NCI-H2107 treated with DMSO at 0.1 percent for 48 hours (cell line): ENCODE measurements at regions not wholly inside any gene's neighbourhood (a gene's known extent, or its start where the extent isn't known, plus 50 kb on each side); places are given as distances from the start of the nearest gene placed in this dataset.

ENCODE experiments used
- DNase-seq: peaks from one replicate; lab custom pipeline; 2025; ENCODE audit not compliant: unreplicated experiment; lab: John Stamatoyannopoulos, UW

DNA sequence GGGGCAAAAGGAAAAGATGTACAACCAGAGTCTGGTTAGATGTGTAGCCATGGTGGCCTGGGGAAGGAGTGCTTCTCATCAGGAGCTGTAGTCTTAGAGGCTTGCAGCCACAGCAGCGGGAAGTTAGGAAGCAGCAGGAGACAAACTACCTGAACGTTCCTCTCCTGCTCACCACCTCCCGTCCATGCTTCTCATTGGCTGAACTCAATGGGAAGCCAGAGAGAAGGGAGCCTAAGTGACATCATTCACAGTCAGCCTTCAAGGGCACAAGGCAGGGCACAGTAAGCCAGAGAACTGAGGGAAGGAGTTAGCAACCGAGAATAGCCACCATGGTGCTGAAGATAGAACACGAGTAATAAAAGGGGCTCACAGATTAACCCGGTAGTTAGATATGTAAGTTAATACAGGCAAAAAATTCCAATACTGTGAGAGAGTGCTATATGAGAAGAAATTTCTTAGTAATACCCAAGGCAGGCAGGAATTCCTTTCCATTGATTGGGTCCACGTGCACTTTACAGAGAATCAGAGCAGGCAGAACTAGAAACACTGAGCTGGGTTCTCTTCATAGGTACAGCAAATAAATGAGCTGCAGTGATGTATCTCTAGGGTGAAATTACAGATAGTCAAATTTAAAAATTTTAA, 391.5 kb upstream of the DACH1 start:
- DNase-seq, result no peak

DNA sequence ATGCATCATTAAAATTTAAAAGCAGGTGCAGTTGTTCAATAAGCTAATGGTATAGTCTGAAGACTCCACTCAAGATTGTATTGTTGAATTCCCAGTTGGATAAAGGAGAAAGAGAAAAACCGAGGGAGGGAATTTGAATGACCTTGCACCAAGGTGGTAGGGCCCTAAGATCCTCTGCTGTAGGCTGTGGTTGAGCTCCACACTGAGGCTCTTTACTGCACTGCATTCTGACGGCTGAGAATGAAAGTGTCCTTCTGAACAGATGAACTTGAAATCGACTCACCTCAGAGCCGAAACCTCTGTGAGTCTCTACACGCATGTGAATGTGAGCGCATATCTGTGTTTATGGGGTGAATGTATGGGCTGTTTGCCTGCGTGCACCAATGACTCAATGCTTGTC, 388.9 kb upstream of the DACH1 start:
- peak; percentile 57 for DNase-seq

DNA sequence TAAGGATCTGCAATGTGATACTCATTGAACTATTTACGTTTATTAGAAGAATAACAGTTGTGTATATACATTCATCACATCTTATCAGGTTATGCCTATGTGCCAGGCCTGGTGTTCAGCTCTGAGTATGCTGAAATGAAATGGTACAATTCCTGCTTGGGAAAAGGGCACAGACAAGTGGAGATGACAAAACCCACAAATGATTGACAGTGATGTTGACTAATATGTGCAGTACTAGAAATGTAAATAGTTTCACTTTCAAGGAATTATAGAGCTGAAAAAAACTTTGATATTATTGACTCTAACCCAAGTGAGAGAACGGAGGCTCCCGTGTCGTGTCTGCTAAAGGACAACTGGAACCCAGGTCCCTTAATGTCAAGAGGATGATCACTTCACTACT, 386.8 kb upstream of the DACH1 start:
- no peak for DNase-seq

DNA sequence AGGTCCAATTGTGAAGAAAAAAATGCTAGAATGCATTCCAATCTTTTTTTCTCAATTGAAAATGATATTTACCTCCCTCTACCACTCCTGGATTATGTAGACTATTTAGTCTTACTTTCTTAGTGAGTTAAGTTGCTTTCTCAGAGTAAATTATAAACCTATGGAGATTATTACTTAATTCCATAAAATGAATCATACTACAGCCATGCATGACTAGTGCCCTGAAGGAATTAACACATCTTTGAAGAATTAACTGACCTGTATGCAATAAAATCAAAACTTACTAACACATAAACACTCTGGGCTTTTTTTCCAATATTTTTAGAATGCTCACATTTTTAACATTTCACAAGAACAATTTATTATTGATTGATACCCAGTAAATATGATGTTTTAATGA, 379.4 kb upstream of the DACH1 start:
- DNase-seq, result no peak

DNA sequence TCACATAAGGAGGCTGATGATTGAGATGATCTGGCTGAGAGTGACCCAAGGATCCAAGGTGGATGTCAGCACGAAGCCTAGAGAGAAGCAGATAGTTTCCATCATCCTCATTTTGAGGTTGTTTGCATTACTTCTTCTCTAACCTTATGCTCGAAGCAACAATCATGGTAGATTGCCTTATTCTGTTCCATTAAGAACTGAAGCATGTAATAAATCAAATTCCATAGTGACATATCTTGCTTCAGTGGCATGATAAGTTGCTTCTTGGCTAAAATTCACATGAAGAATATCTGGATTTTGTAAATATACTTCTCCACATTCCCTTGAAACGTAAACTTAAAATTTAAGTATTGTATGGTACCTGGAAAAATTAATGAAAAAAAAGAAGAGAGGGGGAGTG, 377.8 kb upstream of the DACH1 start:
- no peak for DNase-seq

- no peak for DNase-seq
These were observed 363.1 kb upstream of the DACH1 start for GRCh38 chr13:72230131-72230530.

DNA sequence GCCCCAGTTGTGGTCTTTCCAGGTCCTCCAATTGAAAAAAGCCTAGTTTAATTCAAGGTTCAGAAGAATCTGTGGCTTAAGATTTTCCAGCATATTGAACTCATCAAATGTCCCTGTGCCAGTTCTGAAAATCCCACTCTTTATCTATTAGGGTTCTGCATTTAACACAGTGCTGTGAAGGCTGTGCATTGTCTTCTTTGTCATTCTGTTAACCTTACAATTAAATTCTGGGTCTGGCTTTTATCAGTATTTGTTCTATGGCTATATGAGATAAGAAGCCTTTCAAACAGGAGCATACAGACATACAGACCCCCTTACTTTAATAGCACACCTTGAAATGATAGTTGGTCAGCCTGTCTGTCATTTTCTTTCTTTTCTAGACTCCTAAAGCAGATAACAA, 362.1 kb upstream of the DACH1 start:
- DNase-seq, result no peak

GRCh38 chr13:72221276-72221962, 354.4 kb upstream of the DACH1 start:
- DNase-seq, result no peak

GRCh38 chr13:72218966-72219365, 352.0 kb upstream of the DACH1 start:
- no peak for DNase-seq

DNA sequence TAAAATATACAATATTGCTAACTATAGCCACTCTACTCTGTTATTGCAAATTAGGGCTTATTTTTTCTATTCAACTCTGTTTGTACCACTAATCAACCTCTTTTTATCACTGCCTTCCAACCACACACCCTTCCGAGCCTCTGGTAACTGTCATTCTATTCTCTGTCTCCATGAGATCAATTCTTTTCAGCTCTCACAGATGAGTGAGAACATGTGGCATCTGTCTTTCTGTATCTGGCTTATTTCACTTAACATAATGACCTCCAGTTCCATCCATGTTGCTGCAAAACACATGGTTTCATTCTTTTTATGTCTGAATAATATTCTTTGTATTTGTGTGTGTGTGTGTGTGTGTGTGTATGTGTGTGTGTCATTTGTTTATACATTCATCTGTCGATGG, 350.1 kb upstream of the DACH1 start:
- no peak for DNase-seq

DNA sequence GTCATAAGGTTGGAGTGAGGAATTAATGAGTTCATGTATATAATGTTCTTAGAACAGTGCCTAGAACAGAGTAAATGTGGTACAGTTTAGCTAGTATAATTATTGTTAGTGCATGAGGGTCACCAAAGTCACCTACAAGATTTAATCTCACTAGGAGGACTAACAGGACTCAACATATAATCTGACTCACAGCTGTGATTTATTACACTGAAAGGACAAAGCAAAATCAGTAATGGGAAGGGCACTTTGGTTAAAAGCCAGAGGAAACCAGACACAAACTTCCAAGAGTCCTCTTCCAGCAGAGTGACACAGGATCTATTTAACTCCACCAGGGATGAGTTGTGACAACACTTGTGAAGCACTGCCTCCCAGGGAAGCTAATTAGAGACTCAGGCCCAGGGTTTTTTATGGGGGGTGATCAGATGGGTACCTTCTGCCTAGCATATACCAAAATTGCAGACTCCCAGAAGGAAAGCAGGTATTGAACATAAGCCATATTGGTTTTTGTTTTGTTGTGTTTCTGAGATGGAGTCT, 341.2 kb upstream of the DACH1 start:
- no peak for DNase-seq

- DNase-seq, result no peak
These were observed 338.8 kb upstream of the DACH1 start for GRCh38 chr13:72205773-72206172.

DNA sequence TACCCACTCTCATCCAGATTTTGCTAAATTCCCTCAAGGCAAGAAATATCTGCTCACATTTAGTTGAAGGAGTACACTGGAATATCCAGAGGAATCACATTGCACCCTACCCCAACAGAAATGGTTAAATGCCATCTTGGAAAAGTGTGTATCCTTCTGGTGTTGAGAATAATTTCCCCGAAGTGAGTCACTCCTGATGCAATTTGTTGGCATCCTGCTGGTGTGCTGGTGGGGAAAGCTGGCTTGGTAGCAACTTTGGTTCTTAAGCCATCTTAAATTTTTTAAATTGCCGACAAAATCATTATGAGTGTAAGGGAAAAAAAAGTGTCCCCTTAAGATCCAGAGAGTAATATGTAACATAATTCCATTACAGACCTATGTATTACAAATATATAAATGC, 337.3 kb upstream of the DACH1 start:
- no peak for DNase-seq

DNA sequence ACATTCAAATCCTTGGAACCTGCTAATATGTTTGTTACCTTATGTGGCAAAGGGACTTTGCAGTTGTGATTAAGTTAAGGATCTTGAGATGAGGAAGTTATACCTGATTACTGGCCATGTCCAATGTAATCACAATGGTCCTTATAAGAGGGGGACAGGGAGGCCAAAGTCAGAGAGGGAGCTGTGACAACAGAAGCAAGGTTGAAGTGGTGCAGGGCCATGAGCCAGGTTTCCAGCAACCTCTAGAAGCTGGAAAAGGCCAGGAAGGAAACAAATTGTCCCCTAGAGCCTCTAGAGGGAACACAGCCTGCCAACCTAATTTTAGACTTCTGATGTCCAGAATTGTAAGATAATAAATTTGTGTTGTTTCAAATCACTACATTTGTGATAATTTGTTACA, 334.7 kb upstream of the DACH1 start:
- DNase-seq, result no peak

- no peak for DNase-seq
These were observed 332.6 kb upstream of the DACH1 start for GRCh38 chr13:72199640-72200039.

GRCh38 chr13:72198967-72199560, 332.1 kb upstream of the DACH1 start:
- DNase-seq, result no peak

- DNase-seq, result no peak
These were observed 331.0 kb upstream of the DACH1 start for GRCh38 chr13:72198042-72198441.

DNA sequence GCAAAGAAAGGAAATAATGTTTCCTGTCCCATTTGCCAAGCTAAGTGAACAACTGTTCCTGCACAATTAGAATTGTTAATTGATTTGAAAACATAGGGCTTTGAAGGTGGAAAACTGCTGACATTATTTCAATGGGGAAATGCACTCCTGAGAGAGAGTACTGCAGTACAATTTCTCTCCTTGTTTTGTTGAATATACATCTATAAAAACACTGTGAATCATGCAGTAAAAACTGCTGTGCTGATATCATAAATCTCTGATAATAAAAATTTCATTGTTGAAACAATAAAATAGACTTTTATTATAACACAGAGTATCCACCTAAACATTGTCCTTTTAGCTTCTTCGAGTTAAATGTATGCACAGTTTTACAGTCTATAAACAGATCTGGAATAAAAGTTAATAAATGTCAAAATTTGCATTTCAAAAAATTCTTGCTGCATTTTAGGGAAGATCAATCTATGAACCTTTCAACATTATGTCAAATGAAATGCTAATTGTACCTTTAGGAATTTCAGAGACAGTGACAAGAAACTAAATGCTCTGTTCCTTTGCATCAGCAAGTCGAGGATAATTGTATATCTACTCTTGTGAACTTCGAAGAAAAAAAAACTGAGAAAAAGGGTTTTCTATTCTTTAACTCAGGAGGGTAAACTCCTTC, 328.2 kb upstream of the DACH1 start:
- DNase-seq, result no peak

GRCh38 chr13:72194523-72194922, 327.5 kb upstream of the DACH1 start:
- DNase-seq, result no peak

DNA sequence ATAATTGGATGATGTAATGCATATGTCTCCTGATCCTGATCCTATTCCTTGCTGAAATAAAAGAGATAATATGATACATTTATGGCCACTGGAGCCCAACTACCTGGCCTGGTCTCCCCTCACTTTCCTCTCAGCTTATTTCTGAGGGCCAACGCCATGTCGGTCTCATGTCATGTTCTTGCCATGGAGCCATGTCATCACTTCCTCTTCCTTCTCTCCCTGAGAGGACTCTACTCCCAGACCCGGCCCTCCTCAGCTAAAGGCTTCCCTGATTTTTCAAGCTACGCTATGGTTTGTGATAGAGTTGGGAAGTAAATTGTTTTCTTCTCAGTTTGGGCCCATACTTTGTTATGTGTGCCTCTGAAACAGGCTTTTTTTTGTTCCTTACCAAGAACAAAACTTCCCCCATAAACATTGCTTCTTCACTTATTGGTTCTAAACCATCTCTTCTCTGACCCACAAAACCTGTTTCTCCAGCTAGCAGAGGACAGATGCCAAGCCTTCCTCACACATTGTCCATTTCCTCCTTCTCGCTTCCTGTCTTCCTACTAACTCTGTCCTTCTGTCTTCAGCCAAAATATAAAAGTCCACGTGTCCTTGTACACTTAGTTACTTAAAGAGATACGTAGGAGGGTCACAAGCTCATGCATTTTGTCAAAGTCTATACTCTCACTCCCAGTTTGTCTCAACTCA, 319.9 kb upstream of the DACH1 start:
- DNase-seq, result no peak

GRCh38 chr13:72185776-72186175, 318.8 kb upstream of the DACH1 start:
- DNase-seq, result no peak
